ENCODE measurements at regions not wholly inside any gene's neighbourhood (a gene's known extent, or its start where the extent isn't known, plus 50 kb on each side); places are given as distances from the start of the nearest gene placed in this dataset.

DNA sequence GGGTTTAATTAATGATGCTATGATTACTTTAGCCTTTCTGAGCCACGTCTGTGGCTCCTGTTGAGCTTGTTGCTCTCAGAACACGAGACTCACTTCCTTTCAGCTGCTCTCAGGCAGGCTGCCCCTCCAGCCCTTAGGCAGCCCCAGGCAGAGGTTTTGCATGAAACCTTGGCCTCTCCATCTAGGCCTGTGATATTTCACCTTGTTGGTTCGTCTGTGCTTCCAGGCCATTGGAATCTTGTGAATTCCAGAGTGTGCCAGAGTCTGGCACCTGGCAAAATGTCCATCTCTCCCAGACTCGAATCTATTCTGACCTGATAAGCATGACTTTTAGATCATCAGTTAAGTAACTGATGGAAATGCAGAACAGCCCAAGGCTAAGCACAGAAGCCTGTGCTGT, 254.1 kb downstream of the LOXHD1 start:
- H3K4me3 ChIP-seq (ENCODE audit: low read depth in 1 of 5, low read length in 5 of 5) = no peak overlapping the region
- H3K27ac ChIP-seq (ENCODE audit: low read depth, low read length) = no peak overlapping the region
- peaks cover 0 to 16% (median 4%) of the 10 kb centered on the region in 5 donors for H3K4me1 ChIP-seq (ENCODE audit: control insufficient read depth in 5 of 5, insufficient read depth in 5 of 5, low read length in 5 of 5)
- no peaks in the 10 kb centered on the region for H3K9me3 ChIP-seq (ENCODE audit: control insufficient read depth in 5 of 5, low read length in 5 of 5)
- no peak overlapping the region for H3K9ac ChIP-seq (ENCODE audit: low read length in 5 of 5)
- H3K36me3 ChIP-seq (ENCODE audit: control insufficient read depth in 5 of 5, insufficient read depth in 5 of 5, low read length in 5 of 5) = no peaks in the 10 kb centered on the region
- no peaks in the 10 kb centered on the region for H3K27me3 ChIP-seq (ENCODE audit: control insufficient read depth in 5 of 5, insufficient read depth in 4 of 5, low read length in 5 of 5)

DNA sequence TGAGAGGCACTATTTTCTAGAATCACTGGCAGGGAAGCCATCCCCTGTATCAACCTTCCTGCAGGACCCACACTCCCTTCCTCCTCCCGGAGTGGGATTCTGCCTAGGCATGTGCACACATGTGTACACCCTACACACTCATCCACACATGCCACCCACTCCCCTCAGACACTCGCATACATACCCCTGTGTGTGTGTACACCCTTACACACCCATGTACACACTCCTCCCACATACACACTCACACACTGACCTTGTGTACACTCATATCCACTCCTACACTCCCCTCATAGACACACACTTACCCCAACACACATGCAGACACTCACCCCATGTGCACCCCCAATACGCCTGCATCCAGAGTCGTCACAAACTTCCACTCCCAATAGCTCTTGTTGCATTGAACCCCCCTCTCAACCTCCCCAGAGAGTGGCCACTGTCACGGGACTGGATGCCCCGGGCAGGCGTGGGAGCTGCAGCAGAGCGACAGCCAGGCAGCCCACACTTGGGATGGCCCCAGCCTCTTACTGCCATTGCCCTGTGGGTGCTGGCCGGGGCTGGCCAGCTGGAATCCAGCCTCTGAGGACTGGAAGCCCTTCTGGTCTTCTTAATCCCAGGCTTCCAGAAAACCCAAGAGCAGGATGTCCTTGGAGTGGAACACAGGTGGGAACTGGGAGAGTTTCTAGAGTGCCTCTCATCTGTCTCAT, 251.0 kb downstream of the LOXHD1 start:
- H3K36me3 ChIP-seq (ENCODE audit: control insufficient read depth in 5 of 5, insufficient read depth in 5 of 5, low read length in 5 of 5) = no peaks in the 10 kb centered on the region
- no peaks in the 10 kb centered on the region for H3K9me3 ChIP-seq (ENCODE audit: control insufficient read depth in 5 of 5, low read length in 5 of 5)
- H3K9ac ChIP-seq (ENCODE audit: low read length in 5 of 5) = no peak overlapping the region
- peaks cover 0 to 6% (median 2%) of the 10 kb centered on the region in 5 donors for H3K4me1 ChIP-seq (ENCODE audit: control insufficient read depth in 5 of 5, insufficient read depth in 5 of 5, low read length in 5 of 5)
- H3K4me3 ChIP-seq (ENCODE audit: low read depth in 1 of 5, low read length in 5 of 5) = no peak overlapping the region
- H3K27ac ChIP-seq (ENCODE audit: low read depth, low read length) = no peak overlapping the region
- H3K27me3 ChIP-seq (ENCODE audit: control insufficient read depth in 5 of 5, insufficient read depth in 4 of 5, low read length in 5 of 5) = no peaks in the 10 kb centered on the region

- H3K36me3 ChIP-seq (ENCODE audit: control insufficient read depth in 5 of 5, insufficient read depth in 5 of 5, low read length in 5 of 5) = no peaks in the 10 kb centered on the region
- no peaks in the 10 kb centered on the region for H3K9me3 ChIP-seq (ENCODE audit: control insufficient read depth in 5 of 5, low read length in 5 of 5)
- H3K27ac ChIP-seq (ENCODE audit: low read depth, low read length) = no peak overlapping the region
- H3K9ac ChIP-seq (ENCODE audit: low read length in 5 of 5) = no peak overlapping the region
- no peak overlapping the region for H3K4me3 ChIP-seq (ENCODE audit: low read depth in 1 of 5, low read length in 5 of 5)
- H3K4me1 ChIP-seq (ENCODE audit: control insufficient read depth in 5 of 5, insufficient read depth in 5 of 5, low read length in 5 of 5) = peaks cover 0 to 9% (median 5%) of the 10 kb centered on the region in 5 donors
- H3K27me3 ChIP-seq (ENCODE audit: control insufficient read depth in 5 of 5, insufficient read depth in 4 of 5, low read length in 5 of 5) = no peaks in the 10 kb centered on the region
Observed at GRCh38 chr18:46406539-46406932, 250.5 kb downstream of the LOXHD1 start.

- Histone ChIP-seq H3K27me3 (ENCODE audit: control insufficient read depth in 5 of 5, insufficient read depth in 4 of 5, low read length in 5 of 5) (no peaks in the 10 kb centered on the region), H3K36me3 (ENCODE audit: control insufficient read depth in 5 of 5, insufficient read depth in 5 of 5, low read length in 5 of 5) (no peaks in the 10 kb centered on the region), H3K9ac (ENCODE audit: low read length in 5 of 5) (peak overlapping the region in 1 of 5 donors; percentile 17), H3K4me3 (ENCODE audit: low read depth in 1 of 5, low read length in 5 of 5) (no peak overlapping the region), H3K9me3 (ENCODE audit: control insufficient read depth in 5 of 5, low read length in 5 of 5) (no peaks in the 10 kb centered on the region), H3K27ac (ENCODE audit: low read depth, low read length) (no peak overlapping the region), H3K4me1 (ENCODE audit: control insufficient read depth in 5 of 5, insufficient read depth in 5 of 5, low read length in 5 of 5) (peaks cover 0 to 20% (median 16%) of the 10 kb centered on the region in 5 donors)
Observed at GRCh38 chr18:46407486-46408166, 249.4 kb downstream of the LOXHD1 start.

GRCh38 chr18:46408334-46408987, 248.6 kb downstream of the LOXHD1 start:
- no peak overlapping the region for H3K27ac ChIP-seq (ENCODE audit: low read depth, low read length)
- peaks cover 0 to 28% (median 23%) of the 10 kb centered on the region in 5 donors for H3K4me1 ChIP-seq (ENCODE audit: control insufficient read depth in 5 of 5, insufficient read depth in 5 of 5, low read length in 5 of 5)

GRCh38 chr18:46411191-46411828, 245.7 kb downstream of the LOXHD1 start:
- H3K9me3 ChIP-seq (ENCODE audit: control insufficient read depth in 5 of 5, low read length in 5 of 5) = no peaks in the 10 kb centered on the region
- no peak overlapping the region for H3K9ac ChIP-seq (ENCODE audit: low read length in 5 of 5)
- no peak overlapping the region for H3K4me3 ChIP-seq (ENCODE audit: low read depth in 1 of 5, low read length in 5 of 5)
- H3K27me3 ChIP-seq (ENCODE audit: control insufficient read depth in 5 of 5, insufficient read depth in 4 of 5, low read length in 5 of 5) = no peaks in the 10 kb centered on the region
- H3K36me3 ChIP-seq (ENCODE audit: control insufficient read depth in 5 of 5, insufficient read depth in 5 of 5, low read length in 5 of 5) = no peaks in the 10 kb centered on the region
- H3K27ac ChIP-seq (ENCODE audit: low read depth, low read length) = no peak overlapping the region
- H3K4me1 ChIP-seq (ENCODE audit: control insufficient read depth in 5 of 5, insufficient read depth in 5 of 5, low read length in 5 of 5) = peaks cover 0 to 41% (median 34%) of the 10 kb centered on the region in 5 donors

More at GRCh38 chr18:46408334-46408987, 248.6 kb downstream of the LOXHD1 start:
- Histone ChIP-seq H3K36me3 (ENCODE audit: control insufficient read depth in 5 of 5, insufficient read depth in 5 of 5, low read length in 5 of 5) (no peaks in the 10 kb centered on the region), H3K4me3 (ENCODE audit: low read depth in 1 of 5, low read length in 5 of 5) (no peak overlapping the region), H3K9me3 (ENCODE audit: control insufficient read depth in 5 of 5, low read length in 5 of 5) (no peaks in the 10 kb centered on the region), H3K9ac (ENCODE audit: low read length in 5 of 5) (peak overlapping the region in 1 of 5 donors; percentile 17), H3K27me3 (ENCODE audit: control insufficient read depth in 5 of 5, insufficient read depth in 4 of 5, low read length in 5 of 5) (no peaks in the 10 kb centered on the region)

DNA sequence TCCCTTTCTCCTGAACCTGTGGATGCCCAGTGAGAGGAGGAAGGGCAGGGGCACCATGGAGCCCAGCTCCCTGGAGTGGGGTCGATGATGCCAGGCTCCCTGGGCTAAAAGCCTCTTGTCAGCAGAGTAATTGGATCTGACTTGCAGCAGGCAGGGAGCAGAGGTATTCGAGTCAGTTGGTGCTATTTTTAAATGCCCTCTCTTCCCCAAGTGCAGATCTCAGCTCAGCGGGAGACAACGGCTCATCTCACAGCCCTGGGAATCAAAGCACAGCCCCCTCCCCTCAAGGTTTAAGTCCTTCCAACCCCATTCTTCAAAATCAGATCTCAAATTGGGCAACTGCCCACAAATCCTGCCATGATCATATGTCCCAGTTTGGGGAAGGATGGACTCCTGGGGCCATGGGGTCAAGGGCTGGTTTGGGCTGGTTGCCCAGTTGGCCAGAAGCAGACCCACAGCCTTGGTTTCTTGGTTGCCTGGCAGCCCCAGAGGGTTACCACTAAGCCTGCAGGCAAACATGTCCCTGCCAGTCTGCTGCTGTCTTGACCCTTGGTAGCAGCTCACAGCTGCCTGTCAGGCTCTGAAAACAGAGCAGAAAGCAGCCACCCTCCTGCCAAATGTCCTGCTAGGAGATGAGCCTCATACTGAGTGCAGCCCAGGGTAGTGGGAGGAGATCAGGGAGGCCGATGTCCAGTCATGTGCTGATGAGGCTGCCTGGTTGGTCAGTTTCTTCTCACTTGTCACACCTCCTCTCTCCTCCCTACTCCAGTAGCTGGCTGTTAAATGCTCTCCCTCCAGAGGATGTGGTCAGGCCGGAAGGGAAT, 244.9 kb downstream of the LOXHD1 start:
- Histone ChIP-seq H3K27ac (ENCODE audit: low read depth, low read length) (peak overlapping the region; percentile 1), H3K9ac (ENCODE audit: low read length in 5 of 5) (no peak overlapping the region), H3K9me3 (ENCODE audit: control insufficient read depth in 5 of 5, low read length in 5 of 5) (no peaks in the 10 kb centered on the region), H3K27me3 (ENCODE audit: control insufficient read depth in 5 of 5, insufficient read depth in 4 of 5, low read length in 5 of 5) (no peaks in the 10 kb centered on the region), H3K36me3 (ENCODE audit: control insufficient read depth in 5 of 5, insufficient read depth in 5 of 5, low read length in 5 of 5) (no peaks in the 10 kb centered on the region), H3K4me1 (ENCODE audit: control insufficient read depth in 5 of 5, insufficient read depth in 5 of 5, low read length in 5 of 5) (peaks cover 0 to 44% (median 39%) of the 10 kb centered on the region in 5 donors), H3K4me3 (ENCODE audit: low read depth in 1 of 5, low read length in 5 of 5) (no peak overlapping the region)

DNA sequence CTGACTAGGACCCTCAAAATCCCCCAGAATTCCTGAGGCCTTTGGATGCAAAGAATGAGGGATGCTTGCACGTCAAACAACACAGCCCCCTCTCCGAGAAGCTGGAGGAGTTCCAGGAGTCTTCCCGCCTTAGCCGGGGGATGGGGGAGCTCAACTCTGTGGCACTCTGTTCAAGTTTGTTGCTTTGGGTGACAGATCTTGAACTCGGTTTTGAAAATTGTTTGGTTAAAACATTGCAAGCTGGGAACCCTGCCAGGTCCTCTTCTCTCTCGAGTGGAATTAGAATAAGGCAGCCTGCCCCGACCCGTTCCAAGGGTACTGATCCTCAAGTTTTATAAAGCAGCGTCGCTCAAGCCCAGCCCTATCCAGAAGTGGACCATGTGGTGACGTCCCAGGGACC, 244.1 kb downstream of the LOXHD1 start:
- Histone ChIP-seq H3K36me3 (ENCODE audit: control insufficient read depth in 5 of 5, insufficient read depth in 5 of 5, low read length in 5 of 5) (no peaks in the 10 kb centered on the region), H3K27me3 (ENCODE audit: control insufficient read depth in 5 of 5, insufficient read depth in 4 of 5, low read length in 5 of 5) (no peaks in the 10 kb centered on the region)

DNA sequence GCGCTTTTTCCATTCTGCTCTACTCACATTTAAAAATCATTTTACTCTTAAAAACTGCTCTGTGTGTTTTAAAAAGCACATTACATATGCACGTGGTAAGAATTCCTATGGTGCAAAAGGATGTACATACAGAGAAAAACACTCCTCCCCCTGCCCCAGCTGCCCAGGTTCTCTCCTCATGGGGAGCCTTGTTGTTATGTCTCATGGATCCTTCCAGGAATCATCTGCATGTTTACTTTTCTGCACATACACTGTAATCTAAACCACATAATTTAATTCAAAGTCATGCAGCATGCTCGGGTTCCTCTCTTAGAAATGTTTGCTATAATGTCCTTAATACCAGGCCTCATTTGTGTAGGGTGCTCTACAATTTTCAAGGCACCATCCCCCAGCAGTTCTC, 243.3 kb downstream of the LOXHD1 start:
- H3K4me1 ChIP-seq (ENCODE audit: control insufficient read depth in 5 of 5, insufficient read depth in 5 of 5, low read length in 5 of 5) = peaks cover 0 to 50% (median 40%) of the 10 kb centered on the region in 5 donors
- H3K9ac ChIP-seq (ENCODE audit: low read length in 5 of 5) = no peak overlapping the region

More for the DNA sequence above, 244.1 kb downstream of the LOXHD1 start:
- H3K9ac ChIP-seq (ENCODE audit: low read length in 5 of 5) = no peak overlapping the region
- peaks cover 0 to 44% (median 37%) of the 10 kb centered on the region in 5 donors for H3K4me1 ChIP-seq (ENCODE audit: control insufficient read depth in 5 of 5, insufficient read depth in 5 of 5, low read length in 5 of 5)
- no peaks in the 10 kb centered on the region for H3K9me3 ChIP-seq (ENCODE audit: control insufficient read depth in 5 of 5, low read length in 5 of 5)
- no peak overlapping the region for H3K4me3 ChIP-seq (ENCODE audit: low read depth in 1 of 5, low read length in 5 of 5)
- H3K27ac ChIP-seq (ENCODE audit: low read depth, low read length) = no peak overlapping the region

More for the DNA sequence above, 243.3 kb downstream of the LOXHD1 start:
- H3K27ac ChIP-seq (ENCODE audit: low read depth, low read length) = no peak overlapping the region
- H3K36me3 ChIP-seq (ENCODE audit: control insufficient read depth in 5 of 5, insufficient read depth in 5 of 5, low read length in 5 of 5) = no peaks in the 10 kb centered on the region
- H3K27me3 ChIP-seq (ENCODE audit: control insufficient read depth in 5 of 5, insufficient read depth in 4 of 5, low read length in 5 of 5) = no peaks in the 10 kb centered on the region
- no peaks in the 10 kb centered on the region for H3K9me3 ChIP-seq (ENCODE audit: control insufficient read depth in 5 of 5, low read length in 5 of 5)
- no peak overlapping the region for H3K4me3 ChIP-seq (ENCODE audit: low read depth in 1 of 5, low read length in 5 of 5)

All from subcutaneous abdominal adipose tissue (tissue), 5 donors.